GM12873 (cell line): ENCODE measurements at regions not wholly inside any gene's neighbourhood (a gene's known extent, or its start where the extent isn't known, plus 50 kb on each side); places are given as distances from the start of the nearest gene placed in this dataset.

Experiments
- TF ChIP-seq, protein P1 (sequence below): IDR thresholded peaks from 2 replicates; pipeline ENCODE4 v1.5.1; 2012; ENCODE audit warnings: low read depth, mild to moderate bottlenecking, moderate library complexity, low read length, control low read depth; ENCODE audit not compliant: insufficient read depth; ENCODE audit errors: missing control alignments

DNA sequence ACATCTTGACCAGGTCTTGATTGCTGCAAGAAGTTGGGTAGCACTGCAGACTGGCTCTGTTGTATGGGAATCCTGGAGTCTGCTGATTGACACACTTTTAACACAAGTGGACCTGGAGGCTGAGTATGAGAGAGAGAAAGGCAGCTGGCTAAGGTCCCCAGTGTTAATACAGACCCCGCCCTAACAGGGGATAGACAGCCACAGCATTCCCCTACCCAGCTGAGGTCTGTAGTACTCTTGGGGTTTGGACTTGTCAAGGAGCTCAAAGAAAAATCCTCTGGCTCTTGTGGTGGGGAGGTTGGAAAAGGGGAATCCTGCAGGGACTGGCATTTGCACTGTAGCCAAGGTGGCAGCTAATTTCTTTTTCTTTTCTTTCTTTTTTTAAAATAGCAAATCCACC lies 192.7 kb downstream of the ZNF621 start:
- TF ChIP-seq, protein P1, sequence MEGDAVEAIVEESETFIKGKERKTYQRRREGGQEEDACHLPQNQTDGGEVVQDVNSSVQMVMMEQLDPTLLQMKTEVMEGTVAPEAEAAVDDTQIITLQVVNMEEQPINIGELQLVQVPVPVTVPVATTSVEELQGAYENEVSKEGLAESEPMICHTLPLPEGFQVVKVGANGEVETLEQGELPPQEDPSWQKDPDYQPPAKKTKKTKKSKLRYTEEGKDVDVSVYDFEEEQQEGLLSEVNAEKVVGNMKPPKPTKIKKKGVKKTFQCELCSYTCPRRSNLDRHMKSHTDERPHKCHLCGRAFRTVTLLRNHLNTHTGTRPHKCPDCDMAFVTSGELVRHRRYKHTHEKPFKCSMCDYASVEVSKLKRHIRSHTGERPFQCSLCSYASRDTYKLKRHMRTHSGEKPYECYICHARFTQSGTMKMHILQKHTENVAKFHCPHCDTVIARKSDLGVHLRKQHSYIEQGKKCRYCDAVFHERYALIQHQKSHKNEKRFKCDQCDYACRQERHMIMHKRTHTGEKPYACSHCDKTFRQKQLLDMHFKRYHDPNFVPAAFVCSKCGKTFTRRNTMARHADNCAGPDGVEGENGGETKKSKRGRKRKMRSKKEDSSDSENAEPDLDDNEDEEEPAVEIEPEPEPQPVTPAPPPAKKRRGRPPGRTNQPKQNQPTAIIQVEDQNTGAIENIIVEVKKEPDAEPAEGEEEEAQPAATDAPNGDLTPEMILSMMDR = no peak

DNA sequence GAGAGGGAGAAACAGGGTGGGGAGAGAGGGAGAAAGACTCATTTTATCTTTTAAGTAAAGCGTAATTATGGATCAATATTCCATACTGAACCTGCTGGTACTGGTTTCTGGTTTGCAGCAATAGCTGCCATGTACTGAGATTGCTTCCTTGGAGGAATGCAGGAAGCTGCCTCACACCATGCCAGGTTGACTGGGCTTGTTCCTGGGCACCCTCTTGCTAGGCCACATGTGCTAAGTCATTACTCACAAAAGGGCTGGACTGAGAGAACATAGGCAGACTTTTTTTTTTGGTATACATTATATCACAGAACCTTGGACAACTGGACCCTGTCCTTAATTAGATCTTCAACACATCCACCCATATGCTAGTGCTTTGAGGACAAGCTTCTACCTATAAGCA lies 193.4 kb downstream of the ZNF621 start:
- TF ChIP-seq, protein P1 = no peak

DNA sequence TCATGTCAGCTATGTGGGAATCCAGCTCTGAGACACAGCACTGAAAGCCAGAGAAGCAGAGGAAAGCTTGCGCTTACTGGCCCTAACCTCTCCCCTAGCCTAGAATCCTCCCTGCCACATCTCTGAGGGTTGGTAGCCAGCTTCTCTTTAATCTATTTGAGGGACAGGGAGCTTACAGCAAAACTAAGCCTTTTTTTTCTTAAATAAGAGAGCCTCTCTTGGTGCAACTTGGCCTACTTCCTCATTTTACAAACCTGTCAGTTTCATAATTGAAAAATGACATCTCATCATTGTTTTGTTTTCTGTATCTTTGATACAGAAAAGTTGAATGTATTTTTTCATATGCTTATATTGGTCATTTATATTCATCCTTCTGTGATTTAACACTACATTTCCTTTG lies 193.9 kb downstream of the ZNF621 start:
- TF ChIP-seq, protein P1 = no peak

DNA sequence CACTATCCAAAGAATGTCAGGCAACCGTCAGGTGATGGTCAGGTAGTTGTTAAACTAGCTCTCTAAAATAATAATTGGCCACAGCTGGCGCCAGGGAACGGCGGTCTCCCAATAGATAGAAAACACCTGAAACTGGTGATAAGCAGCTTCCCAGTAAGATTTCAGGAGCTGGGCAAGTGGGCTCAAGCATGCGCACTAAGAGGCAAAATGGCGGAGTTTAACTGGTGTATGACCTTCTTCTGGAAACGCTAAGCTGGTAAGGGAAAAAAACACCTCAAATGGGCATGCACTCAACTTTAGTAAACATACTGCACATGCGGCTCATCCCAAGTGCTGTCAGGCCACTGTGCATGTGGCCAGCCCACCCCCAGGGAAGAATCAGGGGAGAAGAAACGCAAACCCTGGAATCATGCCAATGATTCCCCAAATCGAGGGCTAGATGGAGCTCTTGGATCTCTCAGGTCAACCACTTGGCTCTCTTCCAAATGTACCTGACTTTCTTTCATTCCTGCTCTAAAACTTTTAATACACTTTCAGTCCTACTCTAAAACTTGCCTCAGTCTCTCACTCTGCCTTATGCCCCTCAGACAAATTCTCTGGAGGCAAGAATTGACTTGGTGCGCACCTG lies 195.0 kb downstream of the ZNF621 start:
- TF ChIP-seq, protein P1 = no peak

DNA sequence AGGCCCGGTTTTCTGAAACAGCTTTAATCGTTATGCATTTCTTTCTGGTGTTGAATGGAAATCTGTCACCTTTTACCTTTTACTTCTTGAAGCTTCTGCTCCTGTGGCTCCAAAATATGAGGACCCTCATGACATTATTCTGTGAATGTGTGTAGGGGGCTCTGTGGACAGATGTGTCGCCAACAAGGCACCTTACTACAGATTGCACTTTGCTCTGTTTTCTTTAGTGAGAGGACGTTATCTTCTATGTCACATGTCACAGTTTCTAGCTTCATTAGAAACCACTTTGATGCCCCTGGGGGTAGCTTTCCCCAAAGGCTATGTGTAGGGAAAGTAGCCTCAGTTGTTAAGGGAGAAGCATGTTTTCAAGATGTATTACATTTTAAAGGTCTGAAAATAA lies 195.6 kb downstream of the ZNF621 start:
- TF ChIP-seq, protein P1 = no peak

DNA sequence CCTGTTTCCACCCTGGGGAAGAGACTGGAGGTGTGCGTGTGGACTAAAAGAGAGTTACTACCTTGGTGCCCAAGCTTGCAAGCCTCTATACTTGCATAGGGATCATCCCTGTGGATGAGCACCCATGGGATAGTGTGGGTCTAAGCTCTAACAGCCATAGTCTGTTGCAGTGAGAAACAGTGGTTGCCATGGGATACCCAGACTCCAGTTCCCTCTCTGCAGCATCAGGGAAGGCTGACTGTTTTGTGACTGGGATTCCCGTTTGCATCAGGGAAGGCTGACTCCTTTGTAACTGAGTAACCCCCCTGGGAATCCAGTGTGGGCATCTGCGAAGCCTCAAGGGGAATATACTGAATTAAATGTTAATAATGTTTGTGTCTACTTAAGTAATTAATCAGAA lies 196.1 kb downstream of the ZNF621 start:
- TF ChIP-seq, protein P1 = no peak

DNA sequence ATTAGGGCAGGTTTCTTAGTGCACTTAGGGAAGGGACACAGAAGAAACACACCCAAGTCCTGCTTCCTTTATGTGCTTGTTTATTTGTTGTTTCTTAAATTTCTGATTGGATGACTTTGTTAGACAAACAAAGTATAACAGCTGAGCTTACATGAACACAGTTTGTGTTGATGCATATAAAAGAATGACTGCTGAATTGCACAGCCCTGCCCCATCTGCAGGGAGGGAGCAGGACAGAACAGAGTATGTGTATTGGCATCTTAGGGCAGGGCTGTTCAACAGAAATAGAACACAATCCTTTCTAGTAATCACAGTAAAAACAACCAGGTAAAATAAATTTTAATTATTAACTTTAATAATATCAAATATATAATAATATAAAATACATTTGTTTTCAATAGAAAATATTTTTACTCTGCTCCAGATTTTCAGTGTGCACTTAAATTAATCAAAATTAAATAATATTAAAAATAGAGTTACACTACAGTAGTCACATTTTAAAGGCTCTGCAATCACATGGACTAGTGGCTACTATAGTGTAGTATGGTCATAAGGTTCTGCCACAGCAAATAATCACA lies 198.4 kb downstream of the ZNF621 start:
- TF ChIP-seq, protein P1 = no peak
